ENCODE measurements at regions not wholly inside any gene's neighbourhood (a gene's known extent, or its start where the extent isn't known, plus 50 kb on each side); places are given as distances from the start of the nearest gene placed in this dataset.

- no peak for DNase-seq (ENCODE audit: low read depth)
Measured at GRCh38 chr13:55230570-55230908, 1910.2 kb upstream of the PRR20A start.

- no peak for DNase-seq (ENCODE audit: low read depth)
Measured at GRCh38 chr13:55234311-55234710, 1906.4 kb upstream of the PRR20A start.

- no peak for DNase-seq (ENCODE audit: low read depth)
Measured at GRCh38 chr13:55245005-55245644, 1895.6 kb upstream of the PRR20A start.

- DNase-seq (ENCODE audit: low read depth): no peak
Measured at GRCh38 chr13:55255236-55255635, 1885.5 kb upstream of the PRR20A start.

GRCh38 chr13:55263045-55263444 lies 1877.7 kb upstream of the PRR20A start:
- DNase-seq (ENCODE audit: low read depth): no peak

- DNase-seq (ENCODE audit: low read depth): no peak
Measured at GRCh38 chr13:55266644-55267043, 1874.1 kb upstream of the PRR20A start.

- DNase-seq (ENCODE audit: low read depth): no peak
Measured at GRCh38 chr13:55298201-55298600, 1842.5 kb upstream of the PRR20A start.

- no peak for DNase-seq (ENCODE audit: low read depth)
Measured at GRCh38 chr13:55302568-55302967, 1838.2 kb upstream of the PRR20A start.

GRCh38 chr13:55307909-55308308 lies 1832.8 kb upstream of the PRR20A start:
- no peak for DNase-seq (ENCODE audit: low read depth)

GRCh38 chr13:55341891-55342290 lies 1798.8 kb upstream of the PRR20A start:
- no peak for DNase-seq (ENCODE audit: low read depth)

- no peak for DNase-seq (ENCODE audit: low read depth)
Measured at GRCh38 chr13:55345224-55345623, 1795.5 kb upstream of the PRR20A start.

- no peak for DNase-seq (ENCODE audit: low read depth)
Measured at GRCh38 chr13:55347528-55347927, 1793.2 kb upstream of the PRR20A start.

- DNase-seq (ENCODE audit: low read depth): no peak
Measured at GRCh38 chr13:55359067-55359466, 1781.7 kb upstream of the PRR20A start.

GRCh38 chr13:55361141-55361540 lies 1779.6 kb upstream of the PRR20A start:
- DNase-seq (ENCODE audit: low read depth): no peak

- DNase-seq (ENCODE audit: low read depth): no peak
Measured at GRCh38 chr13:55366676-55367075, 1774.0 kb upstream of the PRR20A start.

GRCh38 chr13:55394470-55394869 lies 1746.2 kb upstream of the PRR20A start:
- DNase-seq (ENCODE audit: low read depth): no peak

GRCh38 chr13:55402870-55403269 lies 1737.8 kb upstream of the PRR20A start:
- no peak for DNase-seq (ENCODE audit: low read depth)

GRCh38 chr13:55403887-55404487 lies 1736.7 kb upstream of the PRR20A start:
- no peak for DNase-seq (ENCODE audit: low read depth)

- DNase-seq (ENCODE audit: low read depth): no peak
Measured at GRCh38 chr13:55410398-55411330, 1730.1 kb upstream of the PRR20A start.

- no peak for DNase-seq (ENCODE audit: low read depth)
Measured at GRCh38 chr13:55418095-55418494, 1722.6 kb upstream of the PRR20A start.

GRCh38 chr13:55432814-55433213 lies 1707.9 kb upstream of the PRR20A start:
- DNase-seq (ENCODE audit: low read depth): no peak

- DNase-seq (ENCODE audit: low read depth): no peak
Measured at GRCh38 chr13:55437162-55437561, 1703.6 kb upstream of the PRR20A start.

GRCh38 chr13:55439450-55439849 lies 1701.3 kb upstream of the PRR20A start:
- no peak for DNase-seq (ENCODE audit: low read depth)
